ENCODE measurements at regions not wholly inside any gene's neighbourhood (a gene's known extent, or its start where the extent isn't known, plus 50 kb on each side); places are given as distances from the start of the nearest gene placed in this dataset.

DNA sequence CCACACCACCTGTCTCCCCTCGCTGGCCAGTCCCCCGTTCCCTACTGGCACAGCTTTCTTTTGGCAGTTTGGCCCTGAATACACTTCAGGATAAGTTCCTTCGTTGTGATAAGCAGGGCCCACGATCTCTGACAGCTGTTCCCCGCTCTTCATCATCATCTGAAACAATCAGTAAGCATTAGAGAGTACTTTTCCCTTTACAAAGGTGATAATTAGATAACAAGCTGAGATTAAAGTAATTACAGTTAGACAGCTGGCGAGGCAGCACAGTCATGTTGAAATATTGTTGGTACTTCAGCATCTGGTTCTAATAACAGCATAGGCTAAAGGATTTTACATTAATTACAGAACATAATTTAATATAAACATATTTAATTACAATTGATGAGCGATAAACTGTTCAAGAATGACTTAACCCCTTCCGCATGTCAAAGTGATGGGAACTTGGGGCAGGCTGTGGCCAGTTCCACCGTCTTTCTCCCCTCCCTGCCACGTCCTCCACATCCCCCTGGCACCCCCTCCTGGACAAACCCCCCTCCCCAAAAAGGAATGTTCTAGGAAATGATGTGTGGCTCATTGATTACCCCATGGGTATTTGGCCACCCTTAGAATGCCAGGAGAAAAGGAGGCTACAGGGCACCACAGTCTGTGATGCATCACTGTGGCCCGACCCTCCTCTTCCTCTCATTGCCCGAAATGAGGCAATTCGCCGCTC, 134.9 kb downstream of the RCN1 start:
- in situ Hi-C loops (cut with HindIII; ENCODE audit: extremely low pct_ligation_motif_present, low pct_unique_long_range_greater_than_20kb) (no loop called here), intact Hi-C loops (cut with micrococcal nuclease; ENCODE audit: unreplicated experiment) (no loop called here)
- H3K4me2 ChIP-seq (ENCODE audit: low read depth, low read length) = no peak overlapping the region
- H3K79me2 ChIP-seq (ENCODE audit: insufficient read depth, low read length) = no peaks in the 10 kb centered on the region
- no peaks in the 10 kb centered on the region for H3K4me1 ChIP-seq (ENCODE audit: insufficient read depth, low read length)
- H2AFZ ChIP-seq (ENCODE audit: low read length) = no peak overlapping the region
- H3K9ac ChIP-seq (ENCODE audit: insufficient read depth, low read depth, low read length) = no peak overlapping the region
- 5% methylated on average over 14 of the region's 14 CpGs for WGBS (ENCODE audit: low lambda C conversion rate)
- BruUV-seq (replicated peaks) = no TSS peak
- no peaks in the 10 kb centered on the region for H3K9me3 ChIP-seq (ENCODE audit: low read length)
- CTCF ChIA-PET (ENCODE audit: low intra/inter-chr PET ratio, low total read pairs) = no interaction called here
- no peak for ATAC-seq
- POLR2A ChIA-PET = no interaction called here
- DNase-seq (ENCODE audit: low spot score) = no peak
- no peak for FAIRE-seq
- H3K4me3 ChIP-seq (replicated peaks in 1 of 3; ENCODE audit: insufficient read depth in 1 of 3, low read depth in 2 of 3, low read length in 3 of 3) = no peak overlapping the region
- H3K36me3 ChIP-seq (replicated peaks in 1 of 2; ENCODE audit: control insufficient read depth in 1 of 2, insufficient read depth in 2 of 2, low read length in 2 of 2) = no peaks in the 10 kb centered on the region
- H3K27ac ChIP-seq (ENCODE audit: extremely low read length, insufficient read depth, low read length) = no peak overlapping the region
- peaks cover 0 to 30% of the 10 kb centered on the region in 2 experiments; a peak in 4 of 5 replicates for H3K27me3 ChIP-seq (ENCODE audit: control insufficient read depth in 1 of 2, insufficient read depth in 2 of 2, low read length in 2 of 2)
- TF ChIP-seq SIX1 (CRISPR knock-in tag; IDR thresholded peaks at IDR 0.05; ENCODE audit: borderline replicate concordance) (no peak), MAFG (CRISPR knock-in tag; IDR thresholded peaks at IDR 0.05) (no peak), ZNF354B (CRISPR knock-in tag; IDR thresholded peaks at IDR 0.05) (no peak), ZNF251 (CRISPR knock-in tag; IDR thresholded peaks at IDR 0.05) (no peak), SMAD9 (CRISPR knock-in tag; IDR thresholded peaks at IDR 0.05) (no peak), CREM (IDR thresholded peaks at IDR 0.05) (no peak), CREM (CRISPR knock-in tag; IDR thresholded peaks at IDR 0.05) (no peak), ZNF652 (CRISPR knock-in tag; IDR thresholded peaks at IDR 0.05; ENCODE audit: borderline replicate concordance, low read depth) (no peak), HMGXB3 (CRISPR knock-in tag; IDR thresholded peaks at IDR 0.05; ENCODE audit: borderline replicate concordance) (no peak), ZNF878 (CRISPR knock-in tag; IDR thresholded peaks at IDR 0.05) (no peak), ZNF577 (CRISPR knock-in tag; IDR thresholded peaks at IDR 0.05; ENCODE audit: borderline replicate concordance, low read depth) (no peak), ZIK1 (CRISPR knock-in tag; IDR thresholded peaks at IDR 0.05; ENCODE audit: borderline replicate concordance, low read depth) (no peak), ZNF747 (CRISPR knock-in tag; IDR thresholded peaks at IDR 0.05; ENCODE audit: borderline replicate concordance) (no peak)
- TF ChIP-seq, protein P1, sequence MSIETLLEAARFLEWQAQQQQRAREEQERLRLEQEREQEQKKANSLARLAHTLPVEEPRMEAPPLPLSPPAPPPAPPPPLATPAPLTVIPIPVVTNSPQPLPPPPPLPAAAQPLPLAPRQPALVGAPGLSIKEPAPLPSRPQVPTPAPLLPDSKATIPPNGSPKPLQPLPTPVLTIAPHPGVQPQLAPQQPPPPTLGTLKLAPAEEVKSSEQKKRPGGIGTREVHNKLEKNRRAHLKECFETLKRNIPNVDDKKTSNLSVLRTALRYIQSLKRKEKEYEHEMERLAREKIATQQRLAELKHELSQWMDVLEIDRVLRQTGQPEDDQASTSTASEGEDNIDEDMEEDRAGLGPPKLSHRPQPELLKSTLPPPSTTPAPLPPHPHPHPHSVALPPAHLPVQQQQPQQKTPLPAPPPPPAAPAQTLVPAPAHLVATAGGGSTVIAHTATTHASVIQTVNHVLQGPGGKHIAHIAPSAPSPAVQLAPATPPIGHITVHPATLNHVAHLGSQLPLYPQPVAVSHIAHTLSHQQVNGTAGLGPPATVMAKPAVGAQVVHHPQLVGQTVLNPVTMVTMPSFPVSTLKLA (IDR thresholded peaks at IDR 0.05) = no peak
- H4K20me1 ChIP-seq (ENCODE audit: insufficient read depth, low read length) = no peaks in the 10 kb centered on the region
